A549 (cell line): ENCODE measurements at regions not wholly inside any gene's neighbourhood (a gene's known extent, or its start where the extent isn't known, plus 50 kb on each side); places are given as distances from the start of the nearest gene placed in this dataset.

ENCODE experiments used
- ATAC-seq, 2 experiments: fragments of 200-7000 bp in 1 of 2; fragments of >200 bp in 1 of 2; cut with Nextera tagmentation in 1 of 2; cut with Tn5 transposase in 1 of 2; 3 replicates each; pipeline versions ENCODE4 v1.8.0 to v1.9.1; 2018 to 2020; ENCODE audit warnings: mild to moderate bottlenecking in 1 of 2, moderate library complexity in 1 of 2
- CTCF ChIA-PET: fragments of 300-600 bp; sonication (Branson Sonifier 250); formaldehyde crosslinking; extraction: SDS; loops from one replicate; lab custom pipeline; 2021; ENCODE audit warnings: antibody characterized with exemption, inconsistent platforms; lab: Yijun Ruan, JAX
- POLR2A ChIA-PET: fragments of 350-600 bp; formaldehyde crosslinking; extraction: SDS; loops from one replicate; lab custom pipeline; 2021; ENCODE audit warnings: antibody characterized with exemption, inconsistent platforms; lab: Yijun Ruan, JAX
- DNase-seq, 2 experiments: peaks; one replicate each; pipeline versions ENCODE4 v3.0.0 to v3.0.0-alpha.2; 2011 to 2016; ENCODE audit warnings: low read depth in 1 of 2, low spot score in 1 of 2
- FAIRE-seq: peaks from 2 replicates; lab custom pipeline; 2011; peaks lifted over from hg19 to GRCh38; lab: Jason Lieb, UNC
- H3K27ac ChIP-seq, 2 experiments: fragments of >200 bp; sonication (Bioruptor Twin); formaldehyde crosslinking; 3 replicates each; pipeline ENCODE4 v1.5.1; 2016 to 2017
- H3K4me1 ChIP-seq: fragments of >200 bp; sonication (Bioruptor Twin); formaldehyde crosslinking; 3 replicates; pipeline ENCODE4 v1.6.1; 2016
- H3K4me2 ChIP-seq: fragments of >200 bp; sonication (Bioruptor Twin); formaldehyde crosslinking; 3 replicates; pipeline ENCODE4 v1.6.1; 2016
- H3K4me3 ChIP-seq: fragments of >200 bp; sonication (Bioruptor Twin); formaldehyde crosslinking; 3 replicates; pipeline ENCODE4 v1.5.1; 2016
- H3K9me3 ChIP-seq: fragments of >200 bp; sonication (Bioruptor Twin); formaldehyde crosslinking; 3 replicates; pipeline ENCODE4 v1.6.1; 2016
- BCL3 ChIP-seq: fragments of >200 bp; sonication (Bioruptor Twin); formaldehyde crosslinking; IDR thresholded peaks from 3 replicates; pipeline ENCODE4 v1.6.1; 2016
- E2F6 ChIP-seq: IDR thresholded peaks from 2 replicates; pipeline ENCODE4 v1.6.1; 2012; ENCODE audit warnings: low read depth, borderline replicate concordance
- EHF ChIP-seq: fragments of 250-450 bp; sonication (Bioruptor Pico); IDR thresholded peaks from 2 replicates; pipeline ENCODE4 v1.5.0; 2020; ENCODE audit warnings: mild to moderate bottlenecking
- EP300 ChIP-seq, 2 experiments: fragments of >200 bp; sonication (Bioruptor Twin); formaldehyde crosslinking; IDR thresholded peaks; 2 replicates in 1 of 2; 3 replicates in 1 of 2; pipeline ENCODE4 v1.6.1; 2016 to 2017
- ESRRA ChIP-seq: fragments of 150-350 bp; IDR thresholded peaks from 2 replicates; pipeline ENCODE4 v1.6.1; 2014; ENCODE audit warnings: mild to moderate bottlenecking, low read length, borderline replicate concordance
- GATA3 ChIP-seq: IDR thresholded peaks from 2 replicates; pipeline ENCODE4 v1.6.1; 2012; ENCODE audit warnings: borderline replicate concordance
- HDAC2 ChIP-seq: fragments of 200-600 bp; sonication (generic); IDR thresholded peaks from 2 replicates; pipeline ENCODE4 v1.6.1; 2016
- HEYL ChIP-seq: fragments of 250-450 bp; sonication (Bioruptor Pico); IDR thresholded peaks from 2 replicates; pipeline ENCODE4 v1.8.0; 2021; ENCODE audit warnings: mild to moderate bottlenecking, moderate library complexity
- HOXA7 ChIP-seq: fragments of 250-450 bp; sonication (Bioruptor Pico); IDR thresholded peaks from 2 replicates; pipeline ENCODE4 v1.5.0; 2020; ENCODE audit warnings: mild to moderate bottlenecking, moderate library complexity
- JUNB ChIP-seq: fragments of >200 bp; sonication (Bioruptor Twin); formaldehyde crosslinking; IDR thresholded peaks from 2 replicates; pipeline ENCODE4 v1.6.1; 2016
- KDM1A ChIP-seq: fragments of 200-600 bp; sonication (generic); IDR thresholded peaks from 2 replicates; pipeline ENCODE4 v1.6.1; 2016; ENCODE audit warnings: low read depth, mild to moderate bottlenecking
- MAFK ChIP-seq: fragments of 450-650 bp; IDR thresholded peaks from 2 replicates; pipeline ENCODE4 v1.6.1; 2014; ENCODE audit not compliant: partially characterized antibody
- NR3C1 ChIP-seq: fragments of >200 bp; sonication (Bioruptor Twin); formaldehyde crosslinking; IDR thresholded peaks from 3 replicates; pipeline ENCODE4 v1.6.1; 2017
- PHF8 ChIP-seq: fragments of 200-600 bp; sonication (generic); IDR thresholded peaks from 2 replicates; pipeline ENCODE4 v1.6.1; 2016; ENCODE audit warnings: low read depth, mild to moderate bottlenecking, antibody characterized with exemption, moderate library complexity, borderline replicate concordance
- POLR2AphosphoS2 ChIP-seq: conservative IDR thresholded peaks from 2 replicates; pipeline ENCODE4 v1.6.1; 2012; ENCODE audit warnings: low read length, improper control_type of control experiment, inconsistent platforms
- RAD21 ChIP-seq, 2 experiments: fragments of >200 bp in 1 of 2; sonication (Bioruptor Twin) in 1 of 2; formaldehyde crosslinking in 1 of 2; IDR thresholded peaks in 1 of 2; conservative IDR thresholded peaks in 1 of 2; 2 replicates in 1 of 2; 3 replicates in 1 of 2; pipeline ENCODE4 v1.6.1; 2012 to 2018; ENCODE audit warnings: inconsistent platforms in 1 of 2
- ZC3H11A ChIP-seq: fragments of 450-650 bp; IDR thresholded peaks from 2 replicates; pipeline ENCODE4 v1.6.1; 2014; ENCODE audit warnings: antibody characterized with exemption, mild to moderate bottlenecking
- ZFP36 ChIP-seq: fragments of 450-650 bp; IDR thresholded peaks from 2 replicates; pipeline ENCODE4 v1.6.1; 2014; ENCODE audit warnings: borderline replicate concordance; ENCODE audit not compliant: partially characterized antibody
- ZSCAN20 ChIP-seq: fragments of 250-450 bp; sonication (Bioruptor Pico); IDR thresholded peaks from 2 replicates; pipeline ENCODE4 v1.8.0; 2022; ENCODE audit warnings: mild to moderate bottlenecking, moderate library complexity
- WGBS: methylation state at CpG from one replicate; pipeline ENCODE4 v1.1.6; 2017; ENCODE audit errors: missing lambda C conversion rate; 5-methylcytosine and 5-hydroxymethylcytosine counted together
- TF ChIP-seq, protein P1 (sequence below): fragments of 250-450 bp; sonication (Bioruptor Pico); IDR thresholded peaks from 2 replicates; pipeline ENCODE4 v1.5.0; 2021; ENCODE audit warnings: mild to moderate bottlenecking, moderate library complexity, borderline replicate concordance
- TF ChIP-seq, protein P2 (sequence below): fragments of 450-650 bp; IDR thresholded peaks from 2 replicates; pipeline ENCODE4 v1.6.1; 2014; ENCODE audit warnings: antibody characterized with exemption
- TF ChIP-seq, protein P3 (sequence below): fragments of 200-600 bp; sonication (generic); IDR thresholded peaks from 2 replicates; pipeline ENCODE4 v1.6.1; 2016; ENCODE audit warnings: antibody characterized with exemption, mild to moderate bottlenecking, moderate library complexity

DNA sequence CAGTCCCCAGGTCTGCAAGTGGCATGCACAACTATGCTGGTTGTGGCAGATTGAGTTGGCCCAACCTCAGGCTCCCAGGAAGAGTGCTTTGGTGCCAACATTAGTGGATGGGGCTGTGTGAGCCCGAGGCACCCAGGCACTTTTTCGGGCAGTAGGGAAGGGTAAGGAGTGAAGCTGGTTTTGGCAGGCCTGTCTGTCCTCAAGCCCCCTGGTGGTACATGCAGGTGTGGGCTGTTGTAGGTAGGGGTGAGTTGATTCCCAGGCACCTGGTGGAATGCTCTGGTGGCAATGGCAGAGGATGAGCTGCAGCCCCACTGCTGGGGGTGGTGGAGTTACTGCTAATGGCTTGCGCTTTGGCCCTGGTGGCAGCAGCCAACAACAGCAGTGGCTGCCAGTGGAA, 723.7 kb upstream of the SLITRK1 start (continued):
- TF ChIP-seq EP300 (IDR thresholded peaks at IDR 0.05): no peak
- no peak for TF ChIP-seq MAFK

GRCh38 chr13:84591444-84591843, 709.2 kb upstream of the SLITRK1 start:
- Histone ChIP-seq H3K4me3 (no peak overlapping the region), H3K9me3 (no peaks in the 10 kb centered on the region), H3K27ac (no peak overlapping the region), H3K4me1 (no peaks in the 10 kb centered on the region), H3K4me2 (no peak overlapping the region)
- CTCF ChIA-PET: no interaction called here
- TF ChIP-seq RAD21 (conservative IDR thresholded peaks at IDR 0.05 in 1 of 2, IDR thresholded peaks at IDR 0.05 in 1 of 2): no peak
- no peak for TF ChIP-seq EP300 (IDR thresholded peaks at IDR 0.05)
- TF ChIP-seq, protein P1, sequence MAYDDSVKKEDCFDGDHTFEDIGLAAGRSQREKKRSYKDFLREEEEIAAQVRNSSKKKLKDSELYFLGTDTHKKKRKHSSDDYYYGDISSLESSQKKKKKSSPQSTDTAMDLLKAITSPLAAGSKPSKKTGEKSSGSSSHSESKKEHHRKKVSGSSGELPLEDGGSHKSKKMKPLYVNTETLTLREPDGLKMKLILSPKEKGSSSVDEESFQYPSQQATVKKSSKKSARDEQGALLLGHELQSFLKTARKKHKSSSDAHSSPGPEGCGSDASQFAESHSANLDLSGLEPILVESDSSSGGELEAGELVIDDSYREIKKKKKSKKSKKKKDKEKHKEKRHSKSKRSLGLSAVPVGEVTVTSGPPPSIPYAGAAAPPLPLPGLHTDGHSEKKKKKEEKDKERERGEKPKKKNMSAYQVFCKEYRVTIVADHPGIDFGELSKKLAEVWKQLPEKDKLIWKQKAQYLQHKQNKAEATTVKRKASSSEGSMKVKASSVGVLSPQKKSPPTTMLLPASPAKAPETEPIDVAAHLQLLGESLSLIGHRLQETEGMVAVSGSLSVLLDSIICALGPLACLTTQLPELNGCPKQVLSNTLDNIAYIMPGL (CRISPR knock-in tag): no peak
- no peak for TF ChIP-seq NR3C1
- TF ChIP-seq POLR2AphosphoS2: no peak
- TF ChIP-seq PHF8: no peak
- no peak for TF ChIP-seq ZFP36
- TF ChIP-seq, protein P2, sequence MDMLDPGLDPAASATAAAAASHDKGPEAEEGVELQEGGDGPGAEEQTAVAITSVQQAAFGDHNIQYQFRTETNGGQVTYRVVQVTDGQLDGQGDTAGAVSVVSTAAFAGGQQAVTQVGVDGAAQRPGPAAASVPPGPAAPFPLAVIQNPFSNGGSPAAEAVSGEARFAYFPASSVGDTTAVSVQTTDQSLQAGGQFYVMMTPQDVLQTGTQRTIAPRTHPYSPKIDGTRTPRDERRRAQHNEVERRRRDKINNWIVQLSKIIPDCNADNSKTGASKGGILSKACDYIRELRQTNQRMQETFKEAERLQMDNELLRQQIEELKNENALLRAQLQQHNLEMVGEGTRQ: no peak
- TF ChIP-seq GATA3: no peak
- TF ChIP-seq E2F6: no peak
- no peak for TF ChIP-seq JUNB
- TF ChIP-seq HEYL (CRISPR knock-in tag): no peak
- TF ChIP-seq ZC3H11A: no peak
- no peak for TF ChIP-seq ESRRA
- TF ChIP-seq HDAC2: no peak
- TF ChIP-seq ZSCAN20: no peak
- TF ChIP-seq EHF (CRISPR knock-in tag): no peak
- TF ChIP-seq HOXA7 (CRISPR knock-in tag): no peak
- TF ChIP-seq KDM1A: no peak
- FAIRE-seq: no peak
- DNase-seq: no peak
- POLR2A ChIA-PET: no interaction called here
- ATAC-seq: no peak
- WGBS: 2% methylated on average over 2 of the region's 2 CpGs

DNA sequence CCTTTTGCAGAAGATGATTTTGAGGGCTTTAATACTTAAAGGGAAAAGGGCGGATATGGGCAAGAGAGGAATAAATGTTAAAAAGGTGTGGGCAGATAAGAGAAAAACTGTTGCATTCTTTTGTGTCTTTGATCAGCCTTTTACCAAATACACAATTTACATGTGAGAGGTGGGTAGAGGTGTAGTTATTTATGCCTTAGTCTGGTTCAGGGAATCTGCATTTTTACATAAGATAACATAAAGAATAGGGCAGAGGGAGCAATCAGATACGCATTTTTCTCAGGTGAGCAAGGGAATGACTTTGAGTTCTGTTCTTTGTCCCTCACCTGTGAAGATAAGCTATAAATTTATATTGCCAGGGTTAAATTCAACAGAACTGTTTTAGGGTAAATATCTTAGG, 708.4 kb upstream of the SLITRK1 start:
- TF ChIP-seq BCL3: no peak
- TF ChIP-seq, protein P3, sequence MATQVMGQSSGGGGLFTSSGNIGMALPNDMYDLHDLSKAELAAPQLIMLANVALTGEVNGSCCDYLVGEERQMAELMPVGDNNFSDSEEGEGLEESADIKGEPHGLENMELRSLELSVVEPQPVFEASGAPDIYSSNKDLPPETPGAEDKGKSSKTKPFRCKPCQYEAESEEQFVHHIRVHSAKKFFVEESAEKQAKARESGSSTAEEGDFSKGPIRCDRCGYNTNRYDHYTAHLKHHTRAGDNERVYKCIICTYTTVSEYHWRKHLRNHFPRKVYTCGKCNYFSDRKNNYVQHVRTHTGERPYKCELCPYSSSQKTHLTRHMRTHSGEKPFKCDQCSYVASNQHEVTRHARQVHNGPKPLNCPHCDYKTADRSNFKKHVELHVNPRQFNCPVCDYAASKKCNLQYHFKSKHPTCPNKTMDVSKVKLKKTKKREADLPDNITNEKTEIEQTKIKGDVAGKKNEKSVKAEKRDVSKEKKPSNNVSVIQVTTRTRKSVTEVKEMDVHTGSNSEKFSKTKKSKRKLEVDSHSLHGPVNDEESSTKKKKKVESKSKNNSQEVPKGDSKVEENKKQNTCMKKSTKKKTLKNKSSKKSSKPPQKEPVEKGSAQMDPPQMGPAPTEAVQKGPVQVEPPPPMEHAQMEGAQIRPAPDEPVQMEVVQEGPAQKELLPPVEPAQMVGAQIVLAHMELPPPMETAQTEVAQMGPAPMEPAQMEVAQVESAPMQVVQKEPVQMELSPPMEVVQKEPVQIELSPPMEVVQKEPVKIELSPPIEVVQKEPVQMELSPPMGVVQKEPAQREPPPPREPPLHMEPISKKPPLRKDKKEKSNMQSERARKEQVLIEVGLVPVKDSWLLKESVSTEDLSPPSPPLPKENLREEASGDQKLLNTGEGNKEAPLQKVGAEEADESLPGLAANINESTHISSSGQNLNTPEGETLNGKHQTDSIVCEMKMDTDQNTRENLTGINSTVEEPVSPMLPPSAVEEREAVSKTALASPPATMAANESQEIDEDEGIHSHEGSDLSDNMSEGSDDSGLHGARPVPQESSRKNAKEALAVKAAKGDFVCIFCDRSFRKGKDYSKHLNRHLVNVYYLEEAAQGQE: no peak
- H3K4me3 ChIP-seq: no peak overlapping the region
- ChIA-PET CTCF (no interaction called here), POLR2A (no interaction called here)
- no peak overlapping the region for H3K27ac ChIP-seq
- no peak for ATAC-seq
- no peak for DNase-seq
- H3K4me2 ChIP-seq: no peak overlapping the region
- 60% methylated on average over 2 of the region's 2 CpGs for whole genome bisulfite sequencing
- H3K9me3 ChIP-seq: no peaks in the 10 kb centered on the region
- H3K4me1 ChIP-seq: no peaks in the 10 kb centered on the region
- no peak for FAIRE-seq
